ENCODE measurements at regions not wholly inside any gene's neighbourhood (a gene's known extent, or its start where the extent isn't known, plus 50 kb on each side); places are given as distances from the start of the nearest gene placed in this dataset.

DNA sequence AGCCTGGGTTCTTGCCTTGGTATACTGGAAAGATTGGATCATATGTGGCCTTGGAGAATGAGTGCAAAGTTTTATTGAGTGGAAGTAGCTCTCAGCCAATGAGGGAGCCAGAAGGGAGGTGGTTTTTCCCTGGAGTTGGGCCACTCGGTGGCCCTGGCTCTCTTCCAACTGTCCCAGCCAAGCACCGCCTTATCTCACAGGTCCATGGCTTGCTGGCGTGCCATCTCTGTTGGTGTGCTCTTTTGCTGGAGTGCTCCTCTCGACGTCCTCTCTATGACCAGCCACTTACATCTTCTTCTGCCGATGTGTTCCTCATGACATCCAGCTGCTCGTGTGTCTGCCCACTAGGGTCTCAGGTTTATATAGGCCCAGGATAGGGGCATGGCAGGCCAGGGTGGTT is 505.9 kb upstream of the SYNCRIP start:
- TF ChIP-seq, protein P1, sequence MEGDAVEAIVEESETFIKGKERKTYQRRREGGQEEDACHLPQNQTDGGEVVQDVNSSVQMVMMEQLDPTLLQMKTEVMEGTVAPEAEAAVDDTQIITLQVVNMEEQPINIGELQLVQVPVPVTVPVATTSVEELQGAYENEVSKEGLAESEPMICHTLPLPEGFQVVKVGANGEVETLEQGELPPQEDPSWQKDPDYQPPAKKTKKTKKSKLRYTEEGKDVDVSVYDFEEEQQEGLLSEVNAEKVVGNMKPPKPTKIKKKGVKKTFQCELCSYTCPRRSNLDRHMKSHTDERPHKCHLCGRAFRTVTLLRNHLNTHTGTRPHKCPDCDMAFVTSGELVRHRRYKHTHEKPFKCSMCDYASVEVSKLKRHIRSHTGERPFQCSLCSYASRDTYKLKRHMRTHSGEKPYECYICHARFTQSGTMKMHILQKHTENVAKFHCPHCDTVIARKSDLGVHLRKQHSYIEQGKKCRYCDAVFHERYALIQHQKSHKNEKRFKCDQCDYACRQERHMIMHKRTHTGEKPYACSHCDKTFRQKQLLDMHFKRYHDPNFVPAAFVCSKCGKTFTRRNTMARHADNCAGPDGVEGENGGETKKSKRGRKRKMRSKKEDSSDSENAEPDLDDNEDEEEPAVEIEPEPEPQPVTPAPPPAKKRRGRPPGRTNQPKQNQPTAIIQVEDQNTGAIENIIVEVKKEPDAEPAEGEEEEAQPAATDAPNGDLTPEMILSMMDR (IDR thresholded peaks at IDR 0.05) = no peak
- no peak for TF ChIP-seq POLR2A (IDR thresholded peaks at IDR 0.05)
